ENCODE measurements at regions not wholly inside any gene's neighbourhood (a gene's known extent, or its start where the extent isn't known, plus 50 kb on each side); places are given as distances from the start of the nearest gene placed in this dataset.
"Not testable (repeated sequence)": the region's sequence is repeated elsewhere in the genome, so short reads cannot be mapped to it uniquely, and the experiment has no call there.

DNA sequence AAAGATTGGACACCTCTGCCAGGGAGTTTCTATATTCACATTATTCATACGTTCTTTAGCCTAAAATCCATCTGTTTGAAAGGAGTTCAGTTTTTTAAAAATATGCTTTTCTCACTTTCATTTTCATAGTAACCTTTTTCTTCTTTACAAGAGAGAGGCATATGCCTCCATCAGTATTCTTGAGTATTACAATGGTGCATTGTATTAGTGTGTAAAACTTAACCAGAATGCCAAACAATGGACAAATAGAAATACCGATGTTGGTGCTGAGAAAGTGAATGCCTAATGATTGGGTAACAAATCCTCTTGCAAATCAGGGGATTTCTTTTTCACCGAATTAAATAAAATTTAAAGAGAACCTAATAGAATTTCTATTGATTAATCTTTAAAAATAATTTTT lies 163.2 kb upstream of the LAMA2 start:
- Mint-ChIP-seq H3K4me1 (no peaks in the 10 kb centered on the region), H3K27ac (no peak overlapping the region), H3K36me3 (no peaks in the 10 kb centered on the region), H3K9me3 (no peaks in the 10 kb centered on the region), H3K27me3 (no peaks in the 10 kb centered on the region), H3K4me3 (no peak overlapping the region)
- ATAC-seq: no peak

GRCh38 chr6:128713461-128713860 lies 169.5 kb upstream of the LAMA2 start:
- H3K4me3 Mint-ChIP-seq: no peak overlapping the region
- ATAC-seq: no peak
- no peaks in the 10 kb centered on the region for H3K4me1 Mint-ChIP-seq
- H3K27me3 Mint-ChIP-seq: no peaks in the 10 kb centered on the region
- no peaks in the 10 kb centered on the region for H3K36me3 Mint-ChIP-seq
- no peak overlapping the region for H3K27ac Mint-ChIP-seq
- H3K9me3 Mint-ChIP-seq: no peaks in the 10 kb centered on the region

GRCh38 chr6:128712898-128713297 lies 170.0 kb upstream of the LAMA2 start:
- Mint-ChIP-seq H3K36me3 (no peaks in the 10 kb centered on the region), H3K4me1 (no peaks in the 10 kb centered on the region), H3K4me3 (no peak overlapping the region), H3K27me3 (no peaks in the 10 kb centered on the region), H3K9me3 (no peaks in the 10 kb centered on the region), H3K27ac (no peak overlapping the region)
- ATAC-seq: no peak

- ATAC-seq: no peak
- no peaks in the 10 kb centered on the region for H3K36me3 Mint-ChIP-seq
- H3K9me3 Mint-ChIP-seq: no peaks in the 10 kb centered on the region
- no peaks in the 10 kb centered on the region for H3K27me3 Mint-ChIP-seq
- no peaks in the 10 kb centered on the region for H3K4me1 Mint-ChIP-seq
- H3K27ac Mint-ChIP-seq: no peak overlapping the region
- H3K4me3 Mint-ChIP-seq: no peak overlapping the region
Observed at GRCh38 chr6:128711149-128711548, 171.8 kb upstream of the LAMA2 start.

- Mint-ChIP-seq H3K4me3 (no peak overlapping the region), H3K36me3 (no peaks in the 10 kb centered on the region), H3K27ac (no peak overlapping the region), H3K9me3 (no peaks in the 10 kb centered on the region), H3K4me1 (no peaks in the 10 kb centered on the region), H3K27me3 (no peaks in the 10 kb centered on the region)
- ATAC-seq: no peak
Observed at GRCh38 chr6:128710315-128710714, 172.6 kb upstream of the LAMA2 start.

GRCh38 chr6:128704601-128705000 lies 178.3 kb upstream of the LAMA2 start:
- no peak for ATAC-seq
- no peaks in the 10 kb centered on the region for H3K27me3 Mint-ChIP-seq
- no peaks in the 10 kb centered on the region for H3K4me1 Mint-ChIP-seq
- no peaks in the 10 kb centered on the region for H3K36me3 Mint-ChIP-seq
- peaks cover 4% of the 10 kb centered on the region for H3K9me3 Mint-ChIP-seq
- H3K4me3 Mint-ChIP-seq: no peak overlapping the region
- H3K27ac Mint-ChIP-seq: no peak overlapping the region

DNA sequence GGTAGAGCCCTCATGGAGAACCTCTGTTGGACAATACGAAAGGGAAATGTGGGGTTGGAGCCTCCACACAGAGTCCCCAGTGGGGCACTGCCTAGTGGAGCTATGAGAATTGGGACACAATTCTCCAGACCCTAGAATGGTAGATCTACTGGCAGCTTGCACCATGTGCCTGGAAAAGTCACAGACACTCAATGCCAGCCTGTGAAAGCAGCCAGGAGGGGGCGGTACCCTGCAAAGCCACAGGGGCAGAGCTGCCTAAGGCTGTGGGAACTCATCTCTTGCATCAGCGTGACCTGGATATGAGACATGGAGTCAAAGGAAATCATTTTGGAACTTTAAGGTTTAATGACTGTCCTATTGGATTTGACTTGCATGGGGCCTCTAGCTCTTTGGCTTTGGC lies 179.1 kb upstream of the LAMA2 start:
- not testable (repeated sequence) for H3K27me3 Mint-ChIP-seq, H3K9me3 Mint-ChIP-seq, H3K4me1 Mint-ChIP-seq, H3K27ac Mint-ChIP-seq, ATAC-seq, H3K4me3 Mint-ChIP-seq, H3K36me3 Mint-ChIP-seq

DNA sequence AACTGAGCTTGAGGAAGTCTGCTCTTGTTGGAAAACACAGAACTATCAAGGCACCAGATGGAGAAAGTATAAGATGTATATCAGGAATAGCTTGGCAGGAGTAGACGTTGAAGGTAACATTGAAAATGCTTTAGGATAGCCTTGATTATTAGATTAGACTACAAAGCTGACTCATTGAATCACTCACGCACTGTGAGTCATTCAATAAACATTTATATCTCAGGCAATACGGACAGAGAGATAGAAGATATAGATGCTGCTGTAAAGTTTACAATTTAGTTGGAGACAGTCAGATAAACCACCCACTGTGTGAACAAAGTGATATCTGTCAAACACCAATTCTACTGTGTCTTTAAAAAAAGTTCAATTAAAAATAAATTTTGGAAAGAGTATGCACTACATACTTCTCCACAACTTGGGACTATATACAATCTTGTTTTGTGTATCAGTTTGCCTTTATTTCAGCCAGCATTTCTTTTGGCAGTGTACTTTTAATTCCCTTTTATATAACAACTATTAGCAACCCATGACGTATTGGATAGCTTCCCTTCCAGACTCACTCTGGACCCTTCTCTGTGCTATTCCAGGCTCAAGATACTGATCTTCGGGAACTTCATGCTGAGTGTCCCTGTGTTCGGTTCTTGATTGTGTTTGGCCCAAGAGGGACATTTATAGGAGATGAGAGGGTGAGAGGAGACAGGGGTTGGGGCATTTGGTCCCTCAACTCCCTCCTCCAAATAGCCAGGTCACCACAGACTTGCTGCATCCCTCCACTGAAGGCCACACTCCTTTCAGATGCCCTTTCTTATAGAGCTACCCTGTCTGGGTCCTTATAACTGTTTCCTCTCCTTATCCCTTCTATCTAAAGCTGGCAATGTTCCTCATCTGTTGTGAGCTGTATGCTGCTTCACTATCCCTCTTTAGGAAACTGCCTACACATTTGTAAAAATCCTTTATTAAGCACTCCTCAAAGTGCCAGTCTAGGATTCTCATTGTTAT lies 176.6 kb upstream of the PTPRK start:
- Mint-ChIP-seq H3K9me3 (no peaks in the 10 kb centered on the region), H3K36me3 (no peaks in the 10 kb centered on the region), H3K27me3 (no peaks in the 10 kb centered on the region), H3K4me3 (no peak overlapping the region), H3K27ac (no peak overlapping the region), H3K4me1 (no peaks in the 10 kb centered on the region)
- peak; percentile 45 for ATAC-seq

DNA sequence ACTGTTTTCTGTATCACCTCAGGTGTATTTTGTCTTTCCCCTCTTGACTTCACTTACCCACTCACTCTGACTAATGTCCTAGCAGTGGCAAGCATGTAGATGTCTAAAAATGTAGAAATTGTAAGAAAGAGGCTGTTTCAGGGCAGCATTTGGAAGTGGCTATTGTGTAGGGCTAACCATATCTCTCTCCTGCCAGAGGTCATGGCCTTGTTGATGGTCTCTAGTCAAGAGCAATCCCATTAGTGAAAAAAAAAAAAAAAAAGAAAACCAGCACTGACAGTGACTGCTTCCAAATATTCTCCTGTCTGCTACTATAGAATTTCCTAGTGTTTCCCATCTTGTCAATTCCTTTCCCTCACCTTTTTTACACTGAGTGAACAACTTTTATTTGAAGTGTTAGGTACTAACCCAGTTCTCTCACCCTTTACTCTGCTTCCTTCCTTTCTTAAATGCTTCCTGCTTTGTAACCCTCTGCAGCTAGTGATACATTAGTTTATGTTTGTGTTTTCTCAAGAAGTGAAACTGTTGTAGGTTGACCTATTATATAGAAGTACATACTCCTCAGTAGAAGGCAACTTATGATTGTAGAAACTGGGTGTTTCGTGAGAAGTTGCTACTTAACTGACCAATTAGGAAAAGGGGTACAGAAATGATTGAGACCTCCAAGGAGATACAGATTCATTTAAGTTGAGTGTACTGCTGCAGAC lies 174.1 kb upstream of the PTPRK start:
- Mint-ChIP-seq H3K4me3 (no peak overlapping the region), H3K27ac (no peak overlapping the region), H3K27me3 (no peaks in the 10 kb centered on the region), H3K36me3 (no peaks in the 10 kb centered on the region), H3K4me1 (no peaks in the 10 kb centered on the region), H3K9me3 (no peaks in the 10 kb centered on the region)
- ATAC-seq: no peak

DNA sequence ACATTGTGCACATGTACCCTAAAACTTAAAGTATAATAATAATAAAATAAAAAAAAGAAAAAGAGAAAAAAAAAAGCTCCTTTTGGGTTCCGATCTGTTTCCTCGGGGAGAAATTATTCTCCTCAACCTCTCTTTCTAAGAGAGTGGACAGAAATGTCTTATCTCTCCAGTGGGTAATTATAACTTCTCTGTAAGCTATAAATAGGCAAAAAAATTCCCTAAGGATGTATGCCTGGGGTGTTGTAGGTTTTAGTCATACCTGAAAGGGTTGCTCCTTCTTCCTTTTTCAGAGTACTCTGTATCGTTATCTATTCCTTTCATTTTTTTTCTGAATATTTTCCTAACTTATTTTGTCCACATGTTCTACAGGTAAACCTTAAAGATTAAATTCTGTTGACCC lies 169.7 kb upstream of the PTPRK start:
- ATAC-seq: no peak
- Mint-ChIP-seq H3K4me1 (no peaks in the 10 kb centered on the region), H3K4me3 (no peak overlapping the region), H3K9me3 (no peaks in the 10 kb centered on the region), H3K36me3 (no peaks in the 10 kb centered on the region), H3K27ac (no peak overlapping the region), H3K27me3 (no peaks in the 10 kb centered on the region)

- Mint-ChIP-seq H3K4me3 (no peak overlapping the region), H3K4me1 (no peaks in the 10 kb centered on the region), H3K27me3 (no peaks in the 10 kb centered on the region), H3K9me3 (no peaks in the 10 kb centered on the region), H3K36me3 (no peaks in the 10 kb centered on the region), H3K27ac (no peak overlapping the region)
- ATAC-seq: no peak
Observed at GRCh38 chr6:128686084-128686483, 165.7 kb upstream of the PTPRK start.

GRCh38 chr6:128676456-128676855 lies 156.1 kb upstream of the PTPRK start:
- H3K27me3 Mint-ChIP-seq: no peaks in the 10 kb centered on the region

GRCh38 chr6:128672023-128672422 lies 151.6 kb upstream of the PTPRK start:
- Mint-ChIP-seq H3K4me1 (no peaks in the 10 kb centered on the region), H3K27me3 (no peaks in the 10 kb centered on the region), H3K4me3 (no peak overlapping the region), H3K36me3 (no peaks in the 10 kb centered on the region), H3K9me3 (no peaks in the 10 kb centered on the region), H3K27ac (no peak overlapping the region)
- ATAC-seq: no peak

More at GRCh38 chr6:128676456-128676855, 156.1 kb upstream of the PTPRK start:
- Mint-ChIP-seq H3K4me3 (no peak overlapping the region), H3K36me3 (no peaks in the 10 kb centered on the region), H3K9me3 (peaks cover 3% of the 10 kb centered on the region), H3K4me1 (no peaks in the 10 kb centered on the region), H3K27ac (no peak overlapping the region)
- no peak for ATAC-seq

GRCh38 chr6:128667339-128667858 lies 147.0 kb upstream of the PTPRK start:
- Mint-ChIP-seq H3K4me1 (no peaks in the 10 kb centered on the region), H3K4me3 (no peak overlapping the region), H3K27me3 (no peaks in the 10 kb centered on the region), H3K36me3 (no peaks in the 10 kb centered on the region), H3K27ac (no peak overlapping the region), H3K9me3 (no peaks in the 10 kb centered on the region)
- no peak for ATAC-seq

- Mint-ChIP-seq H3K36me3 (no peaks in the 10 kb centered on the region), H3K4me1 (no peaks in the 10 kb centered on the region), H3K9me3 (no peaks in the 10 kb centered on the region), H3K27ac (no peak overlapping the region), H3K4me3 (no peak overlapping the region), H3K27me3 (no peaks in the 10 kb centered on the region)
- no peak for ATAC-seq
Observed at GRCh38 chr6:128666405-128666804, 146.0 kb upstream of the PTPRK start.

DNA sequence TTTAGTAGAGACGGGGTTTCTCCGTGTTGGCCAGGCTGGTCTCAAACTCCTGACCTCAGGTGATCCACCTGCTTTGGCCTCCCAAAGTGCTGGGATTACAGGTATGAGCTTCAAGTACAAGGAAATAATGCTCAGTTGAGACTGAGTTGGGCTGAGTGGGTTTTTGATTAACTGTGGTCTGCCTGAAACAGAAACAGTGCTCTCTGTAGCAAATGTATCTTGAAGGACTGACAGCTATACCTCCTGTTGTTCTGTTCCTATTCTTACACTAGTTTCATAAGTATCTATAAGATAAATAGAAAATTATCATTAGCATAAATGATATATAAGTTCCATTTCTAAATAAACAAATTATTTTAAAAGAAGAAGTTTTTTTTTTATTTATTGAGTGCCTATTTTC lies 142.8 kb upstream of the PTPRK start:
- no peak for ATAC-seq
- no peaks in the 10 kb centered on the region for H3K4me1 Mint-ChIP-seq
- H3K27ac Mint-ChIP-seq: no peak overlapping the region
- no peaks in the 10 kb centered on the region for H3K36me3 Mint-ChIP-seq
- H3K4me3 Mint-ChIP-seq: no peak overlapping the region
- H3K9me3 Mint-ChIP-seq: peaks cover 2% of the 10 kb centered on the region
- H3K27me3 Mint-ChIP-seq: no peaks in the 10 kb centered on the region
